Osteocyte (in vitro differentiated cells): ENCODE measurements at regions not wholly inside any gene's neighbourhood (a gene's known extent, or its start where the extent isn't known, plus 50 kb on each side); places are given as distances from the start of the nearest gene placed in this dataset.

Experiments
- DNase-seq: peaks from one replicate; pipeline ENCODE4 v3.0.0; 2021; ENCODE audit warnings: mixed read lengths; ENCODE audit not compliant: unreplicated experiment; ENCODE audit errors: extremely low spot score
- H3K27ac Mint-ChIP-seq: one replicate; pipeline ENCODE4 v1.8.0; 2021; ENCODE audit warnings: mild to moderate bottlenecking, mixed read lengths; ENCODE audit not compliant: unreplicated experiment
- H3K27me3 Mint-ChIP-seq: one replicate; pipeline ENCODE4 v1.8.0; 2021; ENCODE audit warnings: mixed read lengths; ENCODE audit not compliant: unreplicated experiment
- H3K36me3 Mint-ChIP-seq: one replicate; pipeline ENCODE4 v1.8.0; 2021; ENCODE audit warnings: mixed read lengths; ENCODE audit not compliant: unreplicated experiment
- H3K4me1 Mint-ChIP-seq: one replicate; pipeline ENCODE4 v1.8.0; 2021; ENCODE audit warnings: mixed read lengths; ENCODE audit not compliant: unreplicated experiment
- H3K4me3 Mint-ChIP-seq: one replicate; pipeline ENCODE4 v1.8.0; 2021; ENCODE audit warnings: mild to moderate bottlenecking, moderate library complexity, mixed read lengths; ENCODE audit not compliant: unreplicated experiment
- H3K9me3 Mint-ChIP-seq: one replicate; pipeline ENCODE4 v1.8.0; 2021; ENCODE audit warnings: mixed read lengths; ENCODE audit not compliant: unreplicated experiment
- TF ChIP-seq, protein P1 (sequence below): fragments of 200-600 bp; sonication (generic); IDR thresholded peaks from 2 replicates; pipeline ENCODE4 v1.5.0; 2021; ENCODE audit warnings: antibody characterized with exemption, mild to moderate bottlenecking, moderate library complexity

GRCh38 chr2:106735807-106736206, 150.2 kb downstream of the ST6GAL2 start:
- H3K4me3 Mint-ChIP-seq: no peak overlapping the region
- no peak overlapping the region for H3K27ac Mint-ChIP-seq
- H3K27me3 Mint-ChIP-seq: peaks cover 60% of the 10 kb centered on the region
- H3K36me3 Mint-ChIP-seq: no peaks in the 10 kb centered on the region
- H3K9me3 Mint-ChIP-seq: peaks cover 16% of the 10 kb centered on the region
- H3K4me1 Mint-ChIP-seq: no peaks in the 10 kb centered on the region
- TF ChIP-seq, protein P1, sequence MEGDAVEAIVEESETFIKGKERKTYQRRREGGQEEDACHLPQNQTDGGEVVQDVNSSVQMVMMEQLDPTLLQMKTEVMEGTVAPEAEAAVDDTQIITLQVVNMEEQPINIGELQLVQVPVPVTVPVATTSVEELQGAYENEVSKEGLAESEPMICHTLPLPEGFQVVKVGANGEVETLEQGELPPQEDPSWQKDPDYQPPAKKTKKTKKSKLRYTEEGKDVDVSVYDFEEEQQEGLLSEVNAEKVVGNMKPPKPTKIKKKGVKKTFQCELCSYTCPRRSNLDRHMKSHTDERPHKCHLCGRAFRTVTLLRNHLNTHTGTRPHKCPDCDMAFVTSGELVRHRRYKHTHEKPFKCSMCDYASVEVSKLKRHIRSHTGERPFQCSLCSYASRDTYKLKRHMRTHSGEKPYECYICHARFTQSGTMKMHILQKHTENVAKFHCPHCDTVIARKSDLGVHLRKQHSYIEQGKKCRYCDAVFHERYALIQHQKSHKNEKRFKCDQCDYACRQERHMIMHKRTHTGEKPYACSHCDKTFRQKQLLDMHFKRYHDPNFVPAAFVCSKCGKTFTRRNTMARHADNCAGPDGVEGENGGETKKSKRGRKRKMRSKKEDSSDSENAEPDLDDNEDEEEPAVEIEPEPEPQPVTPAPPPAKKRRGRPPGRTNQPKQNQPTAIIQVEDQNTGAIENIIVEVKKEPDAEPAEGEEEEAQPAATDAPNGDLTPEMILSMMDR: no peak
- no peak for DNase-seq

DNA sequence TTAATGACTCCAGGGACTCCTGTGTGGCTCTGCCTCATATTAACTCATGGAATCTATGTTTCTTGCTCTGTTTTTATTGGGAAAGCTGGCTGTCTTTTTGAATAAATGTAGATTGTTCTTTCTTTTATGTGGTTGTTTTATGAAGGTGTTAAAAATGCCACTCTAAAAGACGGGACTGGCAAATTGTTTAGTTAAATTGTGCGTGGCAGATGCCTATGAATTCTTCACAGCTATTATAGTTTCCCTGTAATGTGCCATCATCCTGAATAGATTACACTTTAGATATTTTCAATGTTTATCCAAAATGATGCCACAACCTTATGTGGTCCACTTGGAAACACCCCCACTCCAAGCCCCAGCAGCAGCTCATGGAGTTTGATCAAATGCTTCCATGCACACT, 149.7 kb downstream of the ST6GAL2 start:
- no peaks in the 10 kb centered on the region for H3K4me1 Mint-ChIP-seq
- TF ChIP-seq, protein P1: no peak
- H3K27me3 Mint-ChIP-seq: peaks cover 60% of the 10 kb centered on the region
- H3K27ac Mint-ChIP-seq: no peak overlapping the region
- H3K9me3 Mint-ChIP-seq: peaks cover 16% of the 10 kb centered on the region
- no peak for DNase-seq
- H3K4me3 Mint-ChIP-seq: no peak overlapping the region
- no peaks in the 10 kb centered on the region for H3K36me3 Mint-ChIP-seq

GRCh38 chr2:106745468-106745867, 140.5 kb downstream of the ST6GAL2 start:
- no peaks in the 10 kb centered on the region for H3K36me3 Mint-ChIP-seq
- no peaks in the 10 kb centered on the region for H3K9me3 Mint-ChIP-seq
- DNase-seq: no peak
- TF ChIP-seq, protein P1: no peak
- peaks cover 2% of the 10 kb centered on the region for H3K4me1 Mint-ChIP-seq
- H3K27ac Mint-ChIP-seq: no peak overlapping the region
- H3K27me3 Mint-ChIP-seq: peaks cover 3% of the 10 kb centered on the region
- no peak overlapping the region for H3K4me3 Mint-ChIP-seq

- H3K27ac Mint-ChIP-seq: no peak overlapping the region
- no peaks in the 10 kb centered on the region for H3K36me3 Mint-ChIP-seq
- peaks cover 5% of the 10 kb centered on the region for H3K27me3 Mint-ChIP-seq
- TF ChIP-seq, protein P1: no peak
- peaks cover 11% of the 10 kb centered on the region for H3K9me3 Mint-ChIP-seq
- no peak overlapping the region for H3K4me3 Mint-ChIP-seq
- DNase-seq: no peak
- H3K4me1 Mint-ChIP-seq: peaks cover 2% of the 10 kb centered on the region
Observed at GRCh38 chr2:106749823-106750222, 136.1 kb downstream of the ST6GAL2 start.
